GM23338 (cell line): ENCODE measurements at regions not wholly inside any gene's neighbourhood (a gene's known extent, or its start where the extent isn't known, plus 50 kb on each side); places are given as distances from the start of the nearest gene placed in this dataset.

Source experiments
- ATAC-seq: fragments of 200-7000 bp; cut with Tn5 transposase; 3 replicates; pipeline ENCODE4 v1.9.1; 2020
- DNase-seq: peaks from one replicate; pipeline ENCODE4 v3.0.0-alpha.2; 2015; ENCODE audit warnings: low spot score
- H2AFZ ChIP-seq: fragments of 200-600 bp; sonication (generic); 2 replicates; pipeline ENCODE4 v1.8.0; 2016; ENCODE audit warnings: antibody characterized with exemption, mild to moderate bottlenecking, moderate library complexity
- H3F3A ChIP-seq: fragments of 200-600 bp; sonication (generic); replicated peaks from 2 replicates; pipeline ENCODE4 v1.8.0; 2017; ENCODE audit warnings: antibody characterized with exemption, mixed run types, low read depth
- H3K27ac ChIP-seq: fragments of 200-600 bp; sonication (generic); 2 replicates; pipeline ENCODE4 v1.6.1; 2016; ENCODE audit warnings: low read depth
- H3K27me3 ChIP-seq: fragments of 200-600 bp; sonication (generic); 2 replicates; pipeline ENCODE4 v1.8.0; 2016; ENCODE audit warnings: mild to moderate bottlenecking, mixed run types, moderate library complexity; ENCODE audit not compliant: insufficient read depth
- H3K36me3 ChIP-seq: fragments of 200-600 bp; sonication (generic); 2 replicates; pipeline ENCODE4 v1.8.0; 2016; ENCODE audit warnings: mild to moderate bottlenecking; ENCODE audit not compliant: insufficient read depth
- H3K4me1 ChIP-seq: fragments of 200-600 bp; sonication (generic); 2 replicates; pipeline ENCODE4 v1.8.0; 2016; ENCODE audit warnings: mild to moderate bottlenecking, moderate library complexity; ENCODE audit not compliant: insufficient read depth
- H3K4me2 ChIP-seq: fragments of 200-600 bp; sonication (generic); 2 replicates; pipeline ENCODE4 v1.7.1; 2017; ENCODE audit warnings: mixed run types
- H3K4me3 ChIP-seq: fragments of 200-600 bp; sonication (generic); 2 replicates; pipeline ENCODE4 v1.6.1; 2016; ENCODE audit warnings: mixed run types
- H3K79me2 ChIP-seq: fragments of 200-600 bp; sonication (generic); replicated peaks from 2 replicates; pipeline ENCODE4 v1.8.0; 2017; ENCODE audit warnings: mild to moderate bottlenecking; ENCODE audit not compliant: insufficient read depth
- H3K9me2 ChIP-seq: fragments of 200-600 bp; sonication (generic); 2 replicates; pipeline ENCODE4 v1.8.0; 2017; ENCODE audit not compliant: insufficient read depth
- H4K20me1 ChIP-seq: fragments of 200-600 bp; sonication (generic); replicated peaks from 2 replicates; pipeline ENCODE4 v1.8.0; 2017; ENCODE audit warnings: mild to moderate bottlenecking; ENCODE audit not compliant: insufficient read depth
- H3K27ac Mint-ChIP-seq: 2 replicates; pipeline ENCODE4 v1.8.0; 2020; ENCODE audit warnings: inconsistent platforms, mild to moderate bottlenecking, moderate library complexity, mixed read lengths
- H3K27me3 Mint-ChIP-seq: 3 replicates; pipeline ENCODE4 v1.8.0; 2022; ENCODE audit warnings: low read depth, mild to moderate bottlenecking, moderate library complexity, mixed read lengths, inconsistent platforms; ENCODE audit not compliant: insufficient read depth, poor library complexity
- H3K36me3 Mint-ChIP-seq: 3 replicates; pipeline ENCODE4 v1.8.0; 2021; ENCODE audit warnings: low read depth, mild to moderate bottlenecking, inconsistent platforms, moderate library complexity, mixed read lengths
- H3K4me1 Mint-ChIP-seq: 3 replicates; pipeline ENCODE4 v1.8.0; 2020; ENCODE audit warnings: mild to moderate bottlenecking, inconsistent platforms, mixed read lengths
- H3K4me3 Mint-ChIP-seq: 3 replicates; pipeline ENCODE4 v1.8.0; 2021; ENCODE audit warnings: moderate library complexity, mild to moderate bottlenecking, inconsistent platforms, mixed read lengths
- H3K9me3 Mint-ChIP-seq: 3 replicates; pipeline ENCODE4 v1.8.0; 2020; ENCODE audit warnings: moderate library complexity, mild to moderate bottlenecking, inconsistent platforms, mixed read lengths
- ETS1 ChIP-seq: IDR thresholded peaks from 2 replicates; pipeline ENCODE4 v1.6.1; 2016; ENCODE audit warnings: antibody characterized with exemption
- JUNB ChIP-seq: IDR thresholded peaks from one replicate; pipeline ENCODE4 v1.6.1; 2016; ENCODE audit warnings: antibody characterized with exemption; ENCODE audit not compliant: unreplicated experiment
- NANOG ChIP-seq: IDR thresholded peaks from 2 replicates; pipeline ENCODE4 v1.6.1; 2016; ENCODE audit warnings: antibody characterized with exemption, borderline replicate concordance
- POLR2AphosphoS5 ChIP-seq: IDR thresholded peaks from 2 replicates; pipeline ENCODE4 v1.6.1; 2016; ENCODE audit warnings: antibody characterized with exemption, low read depth
- STAT1 ChIP-seq: IDR thresholded peaks from one replicate; pipeline ENCODE4 v1.6.1; 2016; ENCODE audit warnings: antibody characterized with exemption; ENCODE audit not compliant: unreplicated experiment
- ZNF114 ChIP-seq: fragments of 250-450 bp; sonication (Bioruptor Pico); IDR thresholded peaks from 2 replicates; pipeline ENCODE4 v1.5.0; 2020; ENCODE audit warnings: mild to moderate bottlenecking, moderate library complexity
- ZNF462 ChIP-seq: fragments of 250-450 bp; sonication (Bioruptor Pico); IDR thresholded peaks from 2 replicates; pipeline ENCODE4 v1.5.0; 2020; ENCODE audit warnings: mild to moderate bottlenecking, moderate library complexity

GRCh38 chr4:30882443-30882842 is 162.3 kb downstream of the PCDH7 start:
- Histone ChIP-seq H3K4me2 (no peak overlapping the region), H3K4me1 (peaks cover 12% of the 10 kb centered on the region; the same call in 1 of the 2 replicates), H3K27me3 (no peaks in the 10 kb centered on the region), H3K36me3 (no peaks in the 10 kb centered on the region), H3F3A (no peaks in the 10 kb centered on the region), H3K79me2 (no peaks in the 10 kb centered on the region), H3K27ac (no peak overlapping the region), H3K4me3 (no peak overlapping the region), H3K9me2 (no peaks in the 10 kb centered on the region), H2AFZ (no peak overlapping the region), H4K20me1 (no peaks in the 10 kb centered on the region)
- DNase-seq, result no peak
- no peak for TF ChIP-seq ETS1
- H3K9me3 Mint-ChIP-seq, result peaks cover 5% of the 10 kb centered on the region; the same call in 2 of the 3 replicates
- H3K27me3 Mint-ChIP-seq, result peaks cover 1% of the 10 kb centered on the region
- ATAC-seq, result no peak
- no peak overlapping the region for H3K4me3 Mint-ChIP-seq
- peaks cover 9% of the 10 kb centered on the region for H3K4me1 Mint-ChIP-seq
- no peaks in the 10 kb centered on the region for H3K36me3 Mint-ChIP-seq
- no peak overlapping the region for H3K27ac Mint-ChIP-seq

DNA sequence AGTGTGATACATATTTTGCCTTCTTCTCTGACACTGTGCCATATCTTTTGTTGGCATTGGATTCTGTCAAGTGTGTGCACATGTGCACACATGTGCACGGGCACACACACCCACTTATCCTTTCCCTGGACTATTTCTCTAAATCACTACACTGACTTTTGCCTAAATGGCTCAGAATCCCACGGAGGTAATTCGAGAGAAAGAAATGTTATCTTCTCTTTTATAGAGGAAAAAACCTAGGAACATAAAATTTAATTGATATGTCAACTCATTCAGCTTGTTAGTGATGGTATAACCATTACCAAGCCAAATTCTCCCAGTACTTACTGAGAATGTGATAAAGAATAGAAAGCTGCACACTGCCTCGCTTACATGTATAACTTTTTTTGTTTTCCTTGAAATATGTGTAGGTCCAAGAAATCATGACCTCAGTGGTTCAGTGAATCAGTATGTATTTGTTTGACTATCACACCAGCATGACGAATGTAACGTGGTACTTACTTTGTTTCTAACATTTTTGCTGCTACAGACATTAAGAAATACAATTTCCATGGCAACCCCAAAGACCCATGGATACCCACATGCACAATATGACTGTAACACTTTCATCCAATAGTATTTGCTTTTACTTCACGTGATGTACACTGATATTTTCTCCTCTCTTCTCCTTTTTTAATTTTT is 163.0 kb downstream of the PCDH7 start:
- Histone ChIP-seq H3K4me1 (peaks cover 8% of the 10 kb centered on the region; the same call in 1 of the 2 replicates), H3K4me3 (no peak overlapping the region), H3K4me2 (no peak overlapping the region), H3K27me3 (no peaks in the 10 kb centered on the region), H2AFZ (no peak overlapping the region), H4K20me1 (no peaks in the 10 kb centered on the region), H3K79me2 (no peaks in the 10 kb centered on the region), H3K27ac (no peak overlapping the region), H3K9me2 (no peaks in the 10 kb centered on the region), H3K36me3 (no peaks in the 10 kb centered on the region), H3F3A (no peaks in the 10 kb centered on the region)
- peaks cover 5% of the 10 kb centered on the region; the same call in 2 of the 3 replicates for H3K9me3 Mint-ChIP-seq
- peaks cover 1% of the 10 kb centered on the region for H3K27me3 Mint-ChIP-seq
- no peaks in the 10 kb centered on the region for H3K36me3 Mint-ChIP-seq
- ATAC-seq (no peak), DNase-seq (no peak)
- H3K4me3 Mint-ChIP-seq, result no peak overlapping the region
- no peak overlapping the region for H3K27ac Mint-ChIP-seq
- no peak for TF ChIP-seq ZNF114 (CRISPR knock-in tag)
- H3K4me1 Mint-ChIP-seq, result peaks cover 5% of the 10 kb centered on the region

GRCh38 chr4:30901461-30902451 is 181.6 kb downstream of the PCDH7 start:
- no peaks in the 10 kb centered on the region for H3K36me3 ChIP-seq
- Mint-ChIP-seq H3K9me3 (peaks cover 9% of the 10 kb centered on the region; the same call in 1 of the 3 replicates), H3K4me3 (no peak overlapping the region), H3K4me1 (peaks cover 26% of the 10 kb centered on the region), H3K27me3 (no peaks in the 10 kb centered on the region), H3K36me3 (peaks cover 7% of the 10 kb centered on the region; the same call in 1 of the 3 replicates), H3K27ac (no peak overlapping the region)
- H3K4me3 ChIP-seq, result no peak overlapping the region
- no peak overlapping the region for H3K27ac ChIP-seq
- H3F3A ChIP-seq, result no peaks in the 10 kb centered on the region
- H3K4me2 ChIP-seq, result no peak overlapping the region
- H2AFZ ChIP-seq, result no peak overlapping the region
- ATAC-seq (no peak), DNase-seq (no peak)
- H3K79me2 ChIP-seq, result no peaks in the 10 kb centered on the region
- H3K27me3 ChIP-seq, result no peaks in the 10 kb centered on the region
- no peaks in the 10 kb centered on the region for H3K9me2 ChIP-seq
- no peaks in the 10 kb centered on the region for H4K20me1 ChIP-seq
- peaks cover 42% of the 10 kb centered on the region for H3K4me1 ChIP-seq
- TF ChIP-seq ZNF114 (CRISPR knock-in tag) (no peak), POLR2AphosphoS5 (no peak), STAT1 (no peak), JUNB (no peak), NANOG (no peak), ZNF462 (CRISPR knock-in tag) (no peak)
